Ecto neural progenitor cell (in vitro differentiated cells): ENCODE measurements at regions not wholly inside any gene's neighbourhood (a gene's known extent, or its start where the extent isn't known, plus 50 kb on each side); places are given as distances from the start of the nearest gene placed in this dataset.
A peak's percentile ranks its signal among the peaks of the same experiment; 100 is the strongest.

Experiments
- DNase-seq: peaks from one replicate; pipeline ENCODE4 v3.0.0-alpha.2; 2018; ENCODE audit warnings: low spot score

GRCh38 chr16:85390511-85391174 lies 222.5 kb upstream of the GSE1 start:
- no peak for DNase-seq

GRCh38 chr16:85391175-85391707 lies 221.9 kb upstream of the GSE1 start:
- DNase-seq: no peak

GRCh38 chr16:85391769-85392583 lies 221.1 kb upstream of the GSE1 start:
- DNase-seq: no peak

GRCh38 chr16:85392756-85393673 lies 220.1 kb upstream of the GSE1 start:
- no peak for DNase-seq

GRCh38 chr16:85393674-85394451 lies 219.3 kb upstream of the GSE1 start:
- DNase-seq: peak; percentile 89

- DNase-seq: no peak
Observed at GRCh38 chr16:85394456-85395206, 218.5 kb upstream of the GSE1 start.

GRCh38 chr16:85395207-85395912 lies 217.8 kb upstream of the GSE1 start:
- DNase-seq: no peak

GRCh38 chr16:85395913-85396878 lies 216.9 kb upstream of the GSE1 start:
- DNase-seq: no peak

GRCh38 chr16:85396879-85397871 lies 215.9 kb upstream of the GSE1 start:
- DNase-seq: no peak

- no peak for DNase-seq
Observed at GRCh38 chr16:85398050-85398451, 215.1 kb upstream of the GSE1 start.

GRCh38 chr16:85398688-85399582 lies 214.2 kb upstream of the GSE1 start:
- no peak for DNase-seq

GRCh38 chr16:85399583-85400284 lies 213.4 kb upstream of the GSE1 start:
- no peak for DNase-seq

GRCh38 chr16:85400305-85401205 lies 212.6 kb upstream of the GSE1 start:
- DNase-seq: no peak

- DNase-seq: no peak
Observed at GRCh38 chr16:85401370-85401916, 211.7 kb upstream of the GSE1 start.
